Activated CD4-positive, alpha-beta memory T cell treated with anti-CD3 and anti-CD28 coated beads for 36 hours (primary cell): ENCODE measurements at regions not wholly inside any gene's neighbourhood (a gene's known extent, or its start where the extent isn't known, plus 50 kb on each side); places are given as distances from the start of the nearest gene placed in this dataset.

Experiments
- CTCF ChIA-PET: fragments of 350-600 bp; sonication (Branson Sonifier 250); formaldehyde crosslinking; loops from one replicate; lab custom pipeline; 2021; ENCODE audit warnings: antibody characterized with exemption, inconsistent platforms; lab: Charles Lee
- POLR2A ChIA-PET: fragments of 350-600 bp; sonication (Branson Sonifier 250); formaldehyde crosslinking; loops from one replicate; lab custom pipeline; 2021; ENCODE audit warnings: antibody characterized with exemption; lab: Charles Lee
- DNase-seq: peaks from one replicate; pipeline ENCODE4 v3.0.0-alpha.2; 2020
- H3K27ac Mint-ChIP-seq: one replicate; pipeline ENCODE4 v1.8.0; 2021; ENCODE audit warnings: mixed read lengths
- H3K27me3 Mint-ChIP-seq: one replicate; pipeline ENCODE4 v1.8.0; 2021; ENCODE audit warnings: mixed read lengths
- H3K36me3 Mint-ChIP-seq: one replicate; pipeline ENCODE4 v1.8.0; 2021; ENCODE audit warnings: mixed read lengths
- H3K4me1 Mint-ChIP-seq: one replicate; pipeline ENCODE4 v1.8.0; 2021; ENCODE audit warnings: low read depth, mixed read lengths
- H3K4me3 Mint-ChIP-seq: one replicate; pipeline ENCODE4 v1.8.0; 2021; ENCODE audit warnings: mild to moderate bottlenecking, mixed read lengths
- H3K9me3 Mint-ChIP-seq: one replicate; pipeline ENCODE4 v1.8.0; 2021; ENCODE audit warnings: mixed read lengths
- intact Hi-C: fragments of 100-400 bp; cut with micrococcal nuclease; formaldehyde crosslinking; loops from one replicate; pipeline ENCODE4 v1.15.1; 2023

DNA sequence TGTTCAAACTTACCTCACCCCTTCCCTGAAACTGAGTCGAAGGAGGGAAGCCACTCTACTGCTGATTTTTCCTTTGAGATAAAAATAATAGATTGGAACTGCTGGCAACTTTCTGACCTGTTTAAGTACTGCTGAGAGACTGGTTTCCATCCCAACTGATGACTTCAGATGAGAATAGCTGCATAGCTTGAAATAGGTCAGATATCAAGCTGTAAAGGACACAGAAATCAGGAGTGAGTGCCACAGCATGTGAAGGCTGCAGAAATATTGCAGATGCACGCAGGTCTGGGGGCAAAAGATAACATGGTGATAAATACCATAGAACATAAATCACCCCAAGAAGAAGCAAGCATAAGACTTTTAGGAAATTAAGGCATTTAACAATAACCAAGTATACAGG is 923.2 kb downstream of the SH3BGRL start:
- Mint-ChIP-seq H3K27ac (no peak overlapping the region), H3K9me3 (no peaks in the 10 kb centered on the region), H3K4me3 (no peak overlapping the region), H3K36me3 (no peaks in the 10 kb centered on the region), H3K4me1 (no peaks in the 10 kb centered on the region), H3K27me3 (no peaks in the 10 kb centered on the region)
- POLR2A ChIA-PET: no interaction called here
- CTCF ChIA-PET: no interaction called here
- intact Hi-C loops: no loop called here
- DNase-seq: no peak

DNA sequence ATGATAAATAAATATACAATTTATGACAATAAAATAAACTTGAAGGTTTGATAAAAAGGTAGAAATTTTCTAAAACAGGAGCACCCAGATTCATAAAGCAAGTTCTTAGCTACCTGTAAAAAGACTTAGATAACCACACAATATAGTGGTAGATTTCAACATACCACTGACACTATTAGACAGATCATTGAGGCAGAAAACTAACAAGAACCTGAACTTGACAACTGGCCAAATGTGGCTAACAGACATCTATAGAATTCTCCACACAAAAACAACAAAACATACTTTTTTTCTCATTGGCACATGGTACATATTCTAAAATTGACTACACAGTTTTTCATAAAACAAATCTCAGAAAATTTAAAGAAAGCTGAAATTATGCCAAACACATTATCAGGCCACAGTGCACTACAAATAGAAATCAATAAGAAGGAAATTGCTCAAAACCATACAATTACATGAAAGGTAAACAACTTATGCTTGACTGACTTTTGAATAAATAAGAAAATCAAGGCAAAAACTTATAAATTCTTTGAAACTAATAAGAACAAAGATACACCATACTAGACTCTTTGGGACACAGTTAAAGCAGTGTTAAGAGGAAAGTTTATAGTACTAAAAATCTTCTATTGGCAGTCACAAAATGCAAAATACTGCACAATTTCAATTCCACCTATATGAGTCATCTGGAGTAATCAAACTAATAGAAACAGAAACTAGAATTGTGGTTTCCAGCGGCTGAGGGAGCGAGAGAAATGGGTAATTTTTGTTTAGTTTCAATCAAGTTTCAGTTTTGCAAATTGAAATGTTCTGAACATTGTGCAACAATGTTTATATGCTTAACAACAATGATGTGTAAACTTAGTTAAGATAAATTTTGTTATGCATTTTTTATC is 925.6 kb downstream of the SH3BGRL start:
- no peak overlapping the region for H3K4me3 Mint-ChIP-seq

DNA sequence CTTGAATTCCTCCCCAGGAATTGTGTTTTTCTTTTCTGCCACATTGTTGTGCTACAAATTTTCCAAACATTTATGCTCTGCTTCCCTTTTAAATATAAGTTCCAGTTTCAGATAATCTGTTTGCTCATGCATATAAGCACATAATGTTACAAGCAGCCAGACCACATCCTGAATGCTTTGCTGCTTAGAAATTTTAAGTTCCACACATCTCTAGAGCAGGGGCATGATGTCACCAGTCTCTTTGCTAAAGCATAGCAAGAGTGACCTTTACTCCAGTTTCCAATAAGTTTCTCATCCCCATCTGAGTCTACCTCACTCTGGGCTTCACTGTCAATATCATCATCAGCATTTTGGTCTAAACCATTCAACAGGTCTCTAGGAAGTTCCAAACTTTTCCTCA is 932.5 kb downstream of the SH3BGRL start:
- Mint-ChIP-seq H3K27me3 (no peaks in the 10 kb centered on the region), H3K4me1 (peaks cover 3% of the 10 kb centered on the region), H3K27ac (no peak overlapping the region), H3K36me3 (peaks cover 2% of the 10 kb centered on the region), H3K4me3 (no peak overlapping the region), H3K9me3 (peaks cover 19% of the 10 kb centered on the region)
- no peak for DNase-seq
- intact Hi-C loops: no loop called here
- POLR2A ChIA-PET: no interaction called here
- CTCF ChIA-PET: no interaction called here

More for the DNA sequence above, 925.6 kb downstream of the SH3BGRL start:
- POLR2A ChIA-PET: no interaction called here
- no peak overlapping the region for H3K27ac Mint-ChIP-seq
- peaks cover under 1% of the 10 kb centered on the region for H3K9me3 Mint-ChIP-seq
- DNase-seq: no peak
- intact Hi-C loops: no loop called here
- H3K4me1 Mint-ChIP-seq: no peaks in the 10 kb centered on the region
- no peaks in the 10 kb centered on the region for H3K27me3 Mint-ChIP-seq
- CTCF ChIA-PET: no interaction called here
- H3K36me3 Mint-ChIP-seq: no peaks in the 10 kb centered on the region

DNA sequence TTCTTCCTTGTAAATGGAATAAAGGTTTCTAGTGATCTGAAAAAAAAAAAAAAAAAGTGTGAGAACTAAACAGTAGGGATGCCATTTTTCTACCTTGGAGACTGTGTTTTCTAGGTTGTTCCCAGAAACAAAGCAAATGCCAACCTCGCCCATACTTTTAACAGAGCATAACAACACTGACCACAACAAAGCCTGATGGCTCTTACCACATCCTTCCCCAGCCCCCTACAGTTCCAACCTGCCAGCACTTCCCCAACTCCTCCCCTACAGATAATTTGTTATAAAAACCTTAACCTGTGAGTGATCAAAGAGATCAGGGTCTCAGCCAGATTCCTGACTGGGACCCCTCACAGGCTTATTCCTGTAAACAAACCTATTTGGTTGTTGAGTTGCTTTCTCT is 940.0 kb downstream of the SH3BGRL start:
- Mint-ChIP-seq H3K4me3 (no peak overlapping the region), H3K27me3 (no peaks in the 10 kb centered on the region), H3K27ac (no peak overlapping the region), H3K4me1 (peaks cover 12% of the 10 kb centered on the region), H3K9me3 (peaks cover 12% of the 10 kb centered on the region), H3K36me3 (no peaks in the 10 kb centered on the region)
- DNase-seq: peak; percentile 9
- ChIA-PET POLR2A (no interaction called here), CTCF (no interaction called here)
- intact Hi-C loops: no loop called here

DNA sequence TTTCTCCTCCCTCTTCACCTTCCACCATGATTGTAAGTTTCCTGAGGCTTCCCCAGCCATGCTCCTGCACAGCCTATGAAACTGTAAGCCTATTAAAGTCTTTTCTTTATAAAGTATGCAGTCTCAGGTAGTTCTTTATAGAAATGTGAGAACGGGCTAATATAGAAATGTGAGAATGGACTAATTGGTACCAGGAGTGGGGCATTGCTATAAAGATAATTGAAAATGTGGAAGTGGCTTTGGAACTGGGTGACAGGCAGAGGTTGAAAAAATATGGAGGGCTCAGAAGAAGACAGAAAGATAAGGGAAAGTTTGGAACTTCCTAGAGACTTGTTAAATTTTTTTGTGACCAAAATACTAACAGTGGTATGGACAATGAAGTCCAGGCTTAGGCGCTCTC is 959.3 kb downstream of the SH3BGRL start:
- ChIA-PET POLR2A (no interaction called here), CTCF (no interaction called here)
- Mint-ChIP-seq H3K4me1 (no peaks in the 10 kb centered on the region), H3K9me3 (peaks cover 9% of the 10 kb centered on the region), H3K4me3 (no peak overlapping the region), H3K36me3 (no peaks in the 10 kb centered on the region), H3K27ac (no peak overlapping the region), H3K27me3 (no peaks in the 10 kb centered on the region)
- intact Hi-C loops: no loop called here
- DNase-seq: no peak

DNA sequence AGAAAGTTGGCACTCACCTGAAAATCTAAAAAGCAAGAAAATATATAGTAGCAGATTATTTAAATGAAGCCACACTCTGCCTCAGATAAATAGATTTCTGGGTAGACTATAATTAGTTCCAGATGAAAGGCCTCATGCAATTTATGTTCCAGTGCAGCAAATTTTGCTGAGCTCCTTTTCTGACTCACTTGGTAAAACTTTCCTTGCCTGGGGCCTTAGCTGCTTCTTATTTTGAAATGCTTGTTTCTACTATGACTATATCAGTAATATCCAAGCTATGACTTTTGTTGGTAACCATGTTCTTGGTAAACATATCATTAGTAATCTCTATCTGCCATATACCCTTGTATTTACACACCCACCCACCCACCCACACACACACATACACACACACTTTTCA is 961.8 kb downstream of the SH3BGRL start:
- H3K4me3 Mint-ChIP-seq: no peak overlapping the region
- no peaks in the 10 kb centered on the region for H3K36me3 Mint-ChIP-seq
- peaks cover 14% of the 10 kb centered on the region for H3K9me3 Mint-ChIP-seq
- POLR2A ChIA-PET: no interaction called here
- CTCF ChIA-PET: no interaction called here
- DNase-seq: no peak
- H3K4me1 Mint-ChIP-seq: no peaks in the 10 kb centered on the region
- H3K27me3 Mint-ChIP-seq: no peaks in the 10 kb centered on the region
- no peak overlapping the region for H3K27ac Mint-ChIP-seq
- intact Hi-C loops: no loop called here

DNA sequence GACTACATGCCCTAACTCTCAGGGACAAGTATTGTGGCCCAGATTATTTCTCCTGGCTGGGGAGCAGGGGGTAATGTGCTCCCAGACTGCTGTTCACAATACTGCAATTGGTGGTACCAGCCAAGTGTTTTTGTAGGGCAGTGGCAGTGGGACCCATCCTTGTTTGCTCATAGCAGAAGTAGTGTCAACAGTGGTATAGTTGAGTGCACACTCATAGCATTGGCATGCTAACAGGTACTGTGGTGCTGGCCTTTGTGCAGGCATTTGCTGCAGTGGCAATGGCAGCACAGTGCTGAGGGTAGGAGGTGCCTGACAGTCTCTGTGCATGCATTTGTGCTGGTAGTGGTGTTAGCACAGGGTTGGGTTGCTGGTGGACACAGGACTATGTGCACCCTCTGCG is 995.0 kb downstream of the SH3BGRL start:
- Mint-ChIP-seq H3K4me1 (no peaks in the 10 kb centered on the region), H3K9me3 (no peaks in the 10 kb centered on the region), H3K4me3 (no peak overlapping the region), H3K27ac (no peak overlapping the region), H3K36me3 (no peaks in the 10 kb centered on the region), H3K27me3 (no peaks in the 10 kb centered on the region)
- intact Hi-C loops: no loop called here
- DNase-seq: no peak
- ChIA-PET CTCF (no interaction called here), POLR2A (no interaction called here)

DNA sequence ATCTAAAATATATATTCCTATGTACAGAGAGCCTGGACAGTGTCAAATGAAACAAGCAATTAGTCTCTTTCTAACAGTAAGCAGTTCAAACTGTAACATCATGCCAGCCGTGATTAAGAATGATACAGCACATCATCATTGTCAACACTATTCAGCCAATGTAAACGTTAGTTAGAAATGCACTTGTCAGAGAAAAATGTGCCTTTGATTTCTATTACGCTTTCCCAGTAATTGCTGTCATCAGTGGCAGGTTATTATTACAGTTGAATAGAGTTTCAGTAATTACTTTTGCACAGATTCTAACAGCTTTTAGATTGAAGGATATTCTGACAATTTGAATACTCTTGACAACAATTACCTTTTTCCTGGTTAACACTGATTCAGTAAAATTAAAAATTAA is 1007.1 kb downstream of the SH3BGRL start:
- ChIA-PET POLR2A (no interaction called here), CTCF (no interaction called here)
- no peak for DNase-seq
- no peak overlapping the region for H3K4me3 Mint-ChIP-seq
- no peaks in the 10 kb centered on the region for H3K9me3 Mint-ChIP-seq
- H3K4me1 Mint-ChIP-seq: no peaks in the 10 kb centered on the region
- H3K27ac Mint-ChIP-seq: no peak overlapping the region
- H3K27me3 Mint-ChIP-seq: no peaks in the 10 kb centered on the region
- peaks cover 1% of the 10 kb centered on the region for H3K36me3 Mint-ChIP-seq
- intact Hi-C loops: no loop called here

DNA sequence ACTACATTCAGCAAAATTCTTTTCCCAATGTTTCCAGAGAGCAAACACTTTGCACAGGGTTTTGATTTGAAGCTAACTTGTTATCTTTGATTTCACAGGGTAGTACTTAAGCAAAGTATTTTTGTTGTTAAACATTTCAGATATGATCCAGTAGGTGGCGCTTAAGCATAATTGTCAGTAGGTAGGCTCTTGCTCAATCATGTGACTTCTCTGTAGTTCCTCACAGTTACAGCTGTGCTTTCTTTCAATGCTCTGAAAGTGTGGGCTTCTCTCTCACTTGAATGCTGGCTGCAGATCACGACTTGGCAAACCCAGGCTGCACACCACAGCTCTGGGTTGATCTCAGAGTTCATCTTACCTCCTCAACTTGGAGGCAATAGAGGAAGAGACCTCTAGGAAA is 1016.5 kb downstream of the SH3BGRL start:
- Mint-ChIP-seq H3K36me3 (no peaks in the 10 kb centered on the region), H3K9me3 (no peaks in the 10 kb centered on the region), H3K4me3 (no peak overlapping the region), H3K27me3 (no peaks in the 10 kb centered on the region), H3K4me1 (no peaks in the 10 kb centered on the region), H3K27ac (no peak overlapping the region)
- ChIA-PET POLR2A (no interaction called here), CTCF (interaction anchor here (0.6 to 1.6 kb wide), 5 partner anchors 11 to 1417 kb away, joined by 3 to 7 read pairs (median 3); no protein-coding TSS in a partner anchor)
- no peak for DNase-seq
- intact Hi-C loops: loop anchor here (5.0 kb wide), 1 partner anchor 459 kb away; no protein-coding TSS in a partner anchor

DNA sequence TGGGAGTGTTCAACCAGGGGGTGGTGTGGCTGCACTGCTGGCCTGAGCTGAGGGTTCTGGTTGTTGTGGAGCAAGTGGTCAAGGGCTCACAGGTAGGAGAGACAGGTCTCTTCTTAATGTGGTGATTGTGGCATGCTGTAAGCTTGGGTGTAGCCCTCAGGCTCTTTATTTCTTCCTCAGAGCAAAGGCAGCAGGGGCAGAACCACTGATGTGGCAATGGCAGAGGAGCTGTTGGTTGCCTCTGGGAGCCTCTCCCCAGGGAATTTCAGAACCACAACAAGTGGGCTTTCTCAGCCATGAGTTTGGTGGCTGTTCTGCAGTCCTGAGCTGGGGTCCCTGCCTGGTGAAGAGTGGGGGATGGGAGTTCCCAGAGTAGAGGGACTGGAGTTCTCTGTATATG is 1017.2 kb downstream of the SH3BGRL start:
- Mint-ChIP-seq H3K4me3 (no peak overlapping the region), H3K9me3 (no peaks in the 10 kb centered on the region), H3K36me3 (no peaks in the 10 kb centered on the region), H3K27ac (no peak overlapping the region), H3K27me3 (no peaks in the 10 kb centered on the region), H3K4me1 (no peaks in the 10 kb centered on the region)
- no peak for DNase-seq
- POLR2A ChIA-PET: no interaction called here
- CTCF ChIA-PET: interaction anchor here (0.5 to 1.6 kb wide), 4 partner anchors 261 to 1416 kb away, joined by 3 to 7 read pairs (median 4); no protein-coding TSS in a partner anchor
- intact Hi-C loops: loop anchor here (5.0 kb wide), 1 partner anchor 458 kb away; no protein-coding TSS in a partner anchor

DNA sequence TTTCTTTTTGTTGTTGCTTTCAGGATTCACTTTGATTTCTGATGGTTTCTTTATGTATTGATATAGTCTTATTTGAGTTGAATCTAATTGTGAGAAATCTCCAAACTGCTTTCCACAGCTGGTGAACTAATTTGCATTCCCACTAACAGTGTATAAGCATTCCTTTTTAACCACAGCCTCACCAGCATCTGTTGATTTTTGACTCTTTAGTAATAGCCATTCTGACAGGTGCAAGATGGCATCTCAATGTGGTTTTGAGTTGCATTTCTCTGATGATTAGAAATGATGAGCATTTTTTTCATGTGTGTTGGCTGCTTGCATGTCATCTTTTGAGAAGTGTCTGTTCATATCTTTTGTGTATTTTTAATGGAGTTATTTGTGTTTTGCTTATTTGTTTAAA is 1023.1 kb downstream of the SH3BGRL start:
- CTCF ChIA-PET: no interaction called here
- H3K36me3 Mint-ChIP-seq: no peaks in the 10 kb centered on the region
- H3K9me3 Mint-ChIP-seq: no peaks in the 10 kb centered on the region
- intact Hi-C loops: no loop called here
- no peak for DNase-seq
- no peaks in the 10 kb centered on the region for H3K27me3 Mint-ChIP-seq
- POLR2A ChIA-PET: no interaction called here
- H3K4me3 Mint-ChIP-seq: no peak overlapping the region
- no peaks in the 10 kb centered on the region for H3K4me1 Mint-ChIP-seq
- H3K27ac Mint-ChIP-seq: no peak overlapping the region

DNA sequence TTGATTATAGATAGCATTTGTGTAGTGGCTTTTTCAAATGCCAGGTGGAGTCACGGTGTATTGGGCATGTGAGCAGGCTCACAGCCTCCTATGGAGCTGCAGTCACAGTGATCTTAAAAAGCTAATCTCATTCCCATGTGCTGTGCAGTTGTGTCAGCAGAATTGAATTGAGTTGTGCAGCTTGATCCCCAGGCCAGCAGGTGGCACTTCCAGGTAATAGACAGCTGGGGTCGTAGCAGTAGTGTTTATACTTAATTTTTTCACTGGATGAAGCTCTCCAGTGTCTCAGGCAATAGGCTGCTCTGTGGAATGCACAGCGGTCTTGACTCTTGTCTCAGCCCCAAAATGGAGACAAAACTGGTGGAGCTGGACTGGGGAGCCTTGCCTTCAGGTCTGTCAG is 1028.1 kb downstream of the SH3BGRL start:
- no peak for DNase-seq
- H3K4me3 Mint-ChIP-seq: no peak overlapping the region
- H3K4me1 Mint-ChIP-seq: no peaks in the 10 kb centered on the region
- H3K36me3 Mint-ChIP-seq: no peaks in the 10 kb centered on the region
- POLR2A ChIA-PET: no interaction called here
- H3K27ac Mint-ChIP-seq: no peak overlapping the region
- intact Hi-C loops: no loop called here
- peaks cover 9% of the 10 kb centered on the region for H3K9me3 Mint-ChIP-seq
- CTCF ChIA-PET: no interaction called here
- H3K27me3 Mint-ChIP-seq: no peaks in the 10 kb centered on the region

DNA sequence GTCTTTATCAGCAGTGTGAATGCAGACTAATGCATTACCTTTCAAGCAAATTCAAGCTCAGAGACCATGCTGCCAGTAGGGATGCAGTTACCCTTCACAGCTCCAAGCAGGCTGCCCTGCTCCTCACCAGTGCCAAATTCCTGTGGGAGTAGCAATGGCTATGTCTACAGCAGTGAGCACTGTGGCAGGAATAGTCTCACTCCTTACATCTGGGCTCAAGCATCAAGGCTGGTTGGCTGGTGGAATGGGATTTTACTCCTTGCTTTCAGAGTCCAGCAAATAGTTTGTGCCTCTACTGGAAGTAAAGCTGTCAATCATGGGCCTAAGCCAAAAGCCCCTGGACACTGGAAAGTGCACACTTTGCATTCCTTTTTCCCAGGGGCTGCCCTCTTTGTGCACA is 1030.8 kb downstream of the SH3BGRL start:
- CTCF ChIA-PET: no interaction called here
- Mint-ChIP-seq H3K36me3 (no peaks in the 10 kb centered on the region), H3K27me3 (no peaks in the 10 kb centered on the region), H3K27ac (no peak overlapping the region), H3K4me3 (no peak overlapping the region), H3K4me1 (no peaks in the 10 kb centered on the region), H3K9me3 (peaks cover 28% of the 10 kb centered on the region)
- intact Hi-C loops: no loop called here
- DNase-seq: no peak
- POLR2A ChIA-PET: no interaction called here
